Testis (tissue), 2 donors: ENCODE measurements at regions not wholly inside any gene's neighbourhood (a gene's known extent, or its start where the extent isn't known, plus 50 kb on each side); places are given as distances from the start of the nearest gene placed in this dataset.

Source experiments
- CTCF ChIP-seq, 3 experiments: fragments of 450-650 bp in 2 of 3; fragments of 200-600 bp in 1 of 3; sonication (generic) in 1 of 3; IDR thresholded peaks; one replicate each; pipeline ENCODE4 v1.5.1; 2016 to 2019; ENCODE audit warnings: antibody characterized with exemption in 3 of 3, mild to moderate bottlenecking in 2 of 3, moderate library complexity in 1 of 3
- POLR2A ChIP-seq: fragments of 450-650 bp; IDR thresholded peaks from one replicate; pipeline ENCODE4 v1.6.1; 2017; ENCODE audit warnings: antibody characterized with exemption, mild to moderate bottlenecking, moderate library complexity

- TF ChIP-seq CTCF (IDR thresholded peaks at IDR 0.05) (no peak), POLR2A (no peak)
These were observed 79.1 kb downstream of the FAT4 start for GRCh38 chr4:125393825-125394224.
